Effector memory CD8-positive, alpha-beta T cell (primary cell): ENCODE measurements at regions not wholly inside any gene's neighbourhood (a gene's known extent, or its start where the extent isn't known, plus 50 kb on each side); places are given as distances from the start of the nearest gene placed in this dataset.
"Not testable (repeated sequence)": the region's sequence is repeated elsewhere in the genome, so short reads cannot be mapped to it uniquely, and the experiment has no call there.

Experiments
- ATAC-seq: fragments of 150-1000 bp; cut with Tn5 transposase; replicated peaks from 2 replicates; pipeline ENCODE4 v1.10.0; 2021; ENCODE audit warnings: mild to moderate bottlenecking, moderate library complexity
- DNase-seq, 3 experiments: peaks; one replicate each; pipeline ENCODE4 v3.0.0; 2021
- H3K27ac Mint-ChIP-seq, 2 donors: one replicate each; pipeline ENCODE4 v1.8.0; 2022; ENCODE audit warnings: mild to moderate bottlenecking in 2 of 2, mixed read lengths in 2 of 2, moderate library complexity in 2 of 2
- H3K27me3 Mint-ChIP-seq, 2 donors: one replicate each; pipeline ENCODE4 v1.8.0; 2022; ENCODE audit warnings: mixed read lengths in 2 of 2
- H3K36me3 Mint-ChIP-seq: one replicate; pipeline ENCODE4 v1.8.0; 2022; ENCODE audit warnings: mild to moderate bottlenecking, moderate library complexity, mixed read lengths; ENCODE audit not compliant: insufficient read depth
- H3K4me1 Mint-ChIP-seq, 2 donors: one replicate each; pipeline ENCODE4 v1.8.0; 2022; ENCODE audit warnings: low read depth in 2 of 2, mixed read lengths in 2 of 2
- H3K4me3 Mint-ChIP-seq, 2 donors: one replicate each; pipeline ENCODE4 v1.8.0; 2022; ENCODE audit warnings: mild to moderate bottlenecking in 2 of 2, mixed read lengths in 2 of 2, moderate library complexity in 2 of 2
- H3K9me3 Mint-ChIP-seq, 2 donors: one replicate each; pipeline ENCODE4 v1.8.0; 2022; ENCODE audit warnings: mixed read lengths in 2 of 2

- not testable (repeated sequence) for H3K4me1 Mint-ChIP-seq, H3K4me3 Mint-ChIP-seq, H3K36me3 Mint-ChIP-seq, H3K9me3 Mint-ChIP-seq, H3K27ac Mint-ChIP-seq, DNase-seq, ATAC-seq
- peaks cover 10 to 18% of the 10 kb centered on the region in 2 donors for H3K27me3 Mint-ChIP-seq
Observed at GRCh38 chr16:88162778-88163177, 211.5 kb downstream of the BANP start.

GRCh38 chr16:88164196-88165039 is 213.2 kb downstream of the BANP start:
- DNase-seq, H3K27ac Mint-ChIP-seq, ATAC-seq: not testable (repeated sequence)

GRCh38 chr16:88165040-88165544 is 213.9 kb downstream of the BANP start:
- not testable (repeated sequence) for DNase-seq, H3K4me3 Mint-ChIP-seq, H3K9me3 Mint-ChIP-seq, H3K36me3 Mint-ChIP-seq, ATAC-seq, H3K4me1 Mint-ChIP-seq, H3K27ac Mint-ChIP-seq
- H3K27me3 Mint-ChIP-seq: peaks cover 25 to 30% of the 10 kb centered on the region in 2 donors

More at GRCh38 chr16:88164196-88165039, 213.2 kb downstream of the BANP start:
- H3K4me3 Mint-ChIP-seq, H3K9me3 Mint-ChIP-seq, H3K4me1 Mint-ChIP-seq, H3K36me3 Mint-ChIP-seq: not testable (repeated sequence)
- peaks cover 24 to 29% of the 10 kb centered on the region in 2 donors for H3K27me3 Mint-ChIP-seq

GRCh38 chr16:88165683-88166082 is 214.4 kb downstream of the BANP start:
- ATAC-seq, DNase-seq, H3K36me3 Mint-ChIP-seq, H3K4me1 Mint-ChIP-seq, H3K27ac Mint-ChIP-seq, H3K4me3 Mint-ChIP-seq, H3K9me3 Mint-ChIP-seq: not testable (repeated sequence)
- H3K27me3 Mint-ChIP-seq: peaks cover 31 to 33% of the 10 kb centered on the region in 2 donors

- not testable (repeated sequence) for ATAC-seq, DNase-seq, H3K4me1 Mint-ChIP-seq, H3K9me3 Mint-ChIP-seq, H3K4me3 Mint-ChIP-seq, H3K27ac Mint-ChIP-seq, H3K36me3 Mint-ChIP-seq
- H3K27me3 Mint-ChIP-seq: peaks cover 34 to 39% of the 10 kb centered on the region in 2 donors
Observed at GRCh38 chr16:88166209-88166773, 215.1 kb downstream of the BANP start.

- ATAC-seq, H3K36me3 Mint-ChIP-seq, H3K9me3 Mint-ChIP-seq, H3K4me1 Mint-ChIP-seq, H3K27ac Mint-ChIP-seq, DNase-seq, H3K4me3 Mint-ChIP-seq: not testable (repeated sequence)
- peaks cover 50 to 51% of the 10 kb centered on the region in 2 donors for H3K27me3 Mint-ChIP-seq
Observed at GRCh38 chr16:88167798-88168556, 214.8 kb upstream of the ZNF469 start.

- peaks cover 47 to 49% of the 10 kb centered on the region in 2 donors for H3K27me3 Mint-ChIP-seq
- not testable (repeated sequence) for DNase-seq, H3K9me3 Mint-ChIP-seq, H3K4me3 Mint-ChIP-seq, ATAC-seq, H3K4me1 Mint-ChIP-seq, H3K36me3 Mint-ChIP-seq, H3K27ac Mint-ChIP-seq
Observed at GRCh38 chr16:88168557-88168949, 214.2 kb upstream of the ZNF469 start.

- not testable (repeated sequence) for H3K27ac Mint-ChIP-seq, H3K4me1 Mint-ChIP-seq, H3K9me3 Mint-ChIP-seq, H3K36me3 Mint-ChIP-seq, DNase-seq, H3K4me3 Mint-ChIP-seq, ATAC-seq
- peaks cover 46 to 49% of the 10 kb centered on the region in 2 donors for H3K27me3 Mint-ChIP-seq
Observed at GRCh38 chr16:88169136-88169830, 213.5 kb upstream of the ZNF469 start.

- H3K36me3 Mint-ChIP-seq, H3K4me3 Mint-ChIP-seq, H3K9me3 Mint-ChIP-seq, DNase-seq, ATAC-seq, H3K4me1 Mint-ChIP-seq, H3K27ac Mint-ChIP-seq: not testable (repeated sequence)
- peaks cover 46 to 49% of the 10 kb centered on the region in 2 donors for H3K27me3 Mint-ChIP-seq
Observed at GRCh38 chr16:88169831-88170165, 213.0 kb upstream of the ZNF469 start.

- H3K9me3 Mint-ChIP-seq: no peaks in the 10 kb centered on the region
Observed at GRCh38 chr16:88170528-88170991, 212.2 kb upstream of the ZNF469 start.

GRCh38 chr16:88171126-88171525 is 211.6 kb upstream of the ZNF469 start:
- not testable (repeated sequence) for H3K9me3 Mint-ChIP-seq, H3K27ac Mint-ChIP-seq, ATAC-seq, H3K4me3 Mint-ChIP-seq, H3K4me1 Mint-ChIP-seq, DNase-seq, H3K36me3 Mint-ChIP-seq
- H3K27me3 Mint-ChIP-seq: peaks cover 49 to 55% of the 10 kb centered on the region in 2 donors

More at GRCh38 chr16:88170528-88170991, 212.2 kb upstream of the ZNF469 start:
- Mint-ChIP-seq H3K27me3 (peaks cover 49 to 53% of the 10 kb centered on the region in 2 donors), H3K4me3 (peak overlapping the region in 1 of 2 donors; percentile 38), H3K27ac (no peak overlapping the region), H3K36me3 (no peaks in the 10 kb centered on the region), H3K4me1 (peaks cover 0 to 6% of the 10 kb centered on the region in 2 donors)
- ATAC-seq: no peak
- no peak for DNase-seq

- peaks cover 30 to 44% of the 10 kb centered on the region in 2 donors for H3K27me3 Mint-ChIP-seq
- not testable (repeated sequence) for H3K4me1 Mint-ChIP-seq, H3K27ac Mint-ChIP-seq, H3K36me3 Mint-ChIP-seq, H3K9me3 Mint-ChIP-seq, DNase-seq, ATAC-seq, H3K4me3 Mint-ChIP-seq
Observed at GRCh38 chr16:88176184-88176583, 206.6 kb upstream of the ZNF469 start.
